IPS-18a (cell line): ENCODE measurements at regions not wholly inside any gene's neighbourhood (a gene's known extent, or its start where the extent isn't known, plus 50 kb on each side); places are given as distances from the start of the nearest gene placed in this dataset.

Source experiments
- H3K27ac ChIP-seq: one replicate; pipeline ENCODE4 v1.5.1; 2013; ENCODE audit warnings: low read length
- H3K27me3 ChIP-seq: one replicate; pipeline ENCODE4 v1.6.1; 2013; ENCODE audit warnings: mild to moderate bottlenecking, low read length; ENCODE audit not compliant: control insufficient read depth, insufficient read depth
- H3K36me3 ChIP-seq: one replicate; pipeline ENCODE4 v1.6.1; 2013; ENCODE audit warnings: low read depth, low read length; ENCODE audit not compliant: control insufficient read depth
- H3K4me1 ChIP-seq: one replicate; pipeline ENCODE4 v1.6.1; 2013; ENCODE audit warnings: low read depth, low read length; ENCODE audit not compliant: control insufficient read depth
- H3K4me3 ChIP-seq: one replicate; pipeline ENCODE4 v1.5.1; 2013; ENCODE audit warnings: low read length
- H3K9ac ChIP-seq: one replicate; pipeline ENCODE4 v1.6.1; 2013; ENCODE audit warnings: mild to moderate bottlenecking, low read length, moderate library complexity
- H3K9me3 ChIP-seq: one replicate; pipeline ENCODE4 v1.6.1; 2013; ENCODE audit warnings: low read depth, low read length; ENCODE audit not compliant: control insufficient read depth

- Histone ChIP-seq H3K9ac (no peak overlapping the region), H3K36me3 (no peaks in the 10 kb centered on the region), H3K9me3 (no peaks in the 10 kb centered on the region), H3K27ac (no peak overlapping the region), H3K4me1 (no peaks in the 10 kb centered on the region), H3K4me3 (no peak overlapping the region), H3K27me3 (peaks cover 9% of the 10 kb centered on the region)
Observed at GRCh38 chr20:63085151-63085861, 78.5 kb upstream of the BHLHE23 start.

- H3K36me3 ChIP-seq: no peaks in the 10 kb centered on the region
- H3K9ac ChIP-seq: no peak overlapping the region
- H3K27me3 ChIP-seq: peaks cover 12% of the 10 kb centered on the region
- H3K4me1 ChIP-seq: no peaks in the 10 kb centered on the region
- H3K9me3 ChIP-seq: no peaks in the 10 kb centered on the region
- no peak overlapping the region for H3K27ac ChIP-seq
- no peak overlapping the region for H3K4me3 ChIP-seq
Observed at GRCh38 chr20:63084563-63084927, 77.8 kb upstream of the BHLHE23 start.

GRCh38 chr20:63083831-63084562 is 77.2 kb upstream of the BHLHE23 start:
- no peak overlapping the region for H3K4me3 ChIP-seq
- H3K27me3 ChIP-seq: peaks cover 12% of the 10 kb centered on the region
- H3K9me3 ChIP-seq: no peaks in the 10 kb centered on the region
- no peaks in the 10 kb centered on the region for H3K36me3 ChIP-seq
- no peak overlapping the region for H3K27ac ChIP-seq
- H3K9ac ChIP-seq: no peak overlapping the region
- no peaks in the 10 kb centered on the region for H3K4me1 ChIP-seq

GRCh38 chr20:63082939-63083735 is 76.4 kb upstream of the BHLHE23 start:
- no peak overlapping the region for H3K4me3 ChIP-seq
- no peaks in the 10 kb centered on the region for H3K4me1 ChIP-seq
- no peaks in the 10 kb centered on the region for H3K9me3 ChIP-seq
- peaks cover 12% of the 10 kb centered on the region for H3K27me3 ChIP-seq
- H3K9ac ChIP-seq: no peak overlapping the region
- no peak overlapping the region for H3K27ac ChIP-seq
- H3K36me3 ChIP-seq: no peaks in the 10 kb centered on the region

GRCh38 chr20:63082308-63082938 is 75.7 kb upstream of the BHLHE23 start:
- Histone ChIP-seq H3K9ac (no peak overlapping the region), H3K9me3 (peaks cover 4% of the 10 kb centered on the region), H3K4me1 (no peaks in the 10 kb centered on the region), H3K36me3 (no peaks in the 10 kb centered on the region), H3K27me3 (peaks cover 12% of the 10 kb centered on the region), H3K4me3 (no peak overlapping the region), H3K27ac (no peak overlapping the region)

GRCh38 chr20:63081831-63082230 is 75.1 kb upstream of the BHLHE23 start:
- H3K27me3 ChIP-seq: peaks cover 12% of the 10 kb centered on the region

GRCh38 chr20:63081351-63081750 is 74.6 kb upstream of the BHLHE23 start:
- Histone ChIP-seq H3K4me3 (no peak overlapping the region), H3K27ac (no peak overlapping the region), H3K9me3 (peaks cover 4% of the 10 kb centered on the region), H3K9ac (no peak overlapping the region), H3K4me1 (no peaks in the 10 kb centered on the region), H3K27me3 (peaks cover 12% of the 10 kb centered on the region), H3K36me3 (no peaks in the 10 kb centered on the region)

More at GRCh38 chr20:63081831-63082230, 75.1 kb upstream of the BHLHE23 start:
- H3K27ac ChIP-seq: no peak overlapping the region
- H3K4me3 ChIP-seq: no peak overlapping the region
- H3K9me3 ChIP-seq: peaks cover 4% of the 10 kb centered on the region
- no peaks in the 10 kb centered on the region for H3K4me1 ChIP-seq
- H3K9ac ChIP-seq: no peak overlapping the region
- H3K36me3 ChIP-seq: no peaks in the 10 kb centered on the region

- Histone ChIP-seq H3K9ac (no peak overlapping the region), H3K27me3 (peaks cover 12% of the 10 kb centered on the region), H3K4me3 (no peak overlapping the region), H3K36me3 (no peaks in the 10 kb centered on the region), H3K9me3 (peaks cover 4% of the 10 kb centered on the region), H3K4me1 (no peaks in the 10 kb centered on the region), H3K27ac (no peak overlapping the region)
Observed at GRCh38 chr20:63080811-63081210, 74.0 kb upstream of the BHLHE23 start.

GRCh38 chr20:63080411-63080810 is 73.6 kb upstream of the BHLHE23 start:
- Histone ChIP-seq H3K27ac (no peak overlapping the region), H3K36me3 (no peaks in the 10 kb centered on the region), H3K4me1 (no peaks in the 10 kb centered on the region), H3K9me3 (peaks cover 4% of the 10 kb centered on the region), H3K9ac (no peak overlapping the region), H3K27me3 (peaks cover 12% of the 10 kb centered on the region), H3K4me3 (no peak overlapping the region)

GRCh38 chr20:63079971-63080370 is 73.2 kb upstream of the BHLHE23 start:
- H3K4me1 ChIP-seq: no peaks in the 10 kb centered on the region
- H3K36me3 ChIP-seq: no peaks in the 10 kb centered on the region
- H3K27me3 ChIP-seq: peaks cover 14% of the 10 kb centered on the region
- H3K27ac ChIP-seq: no peak overlapping the region
- no peak overlapping the region for H3K4me3 ChIP-seq
- peaks cover 4% of the 10 kb centered on the region for H3K9me3 ChIP-seq
- H3K9ac ChIP-seq: no peak overlapping the region

- H3K9me3 ChIP-seq: peaks cover 4% of the 10 kb centered on the region
- H3K4me1 ChIP-seq: no peaks in the 10 kb centered on the region
- H3K9ac ChIP-seq: no peak overlapping the region
- no peak overlapping the region for H3K4me3 ChIP-seq
- peaks cover 31% of the 10 kb centered on the region for H3K27me3 ChIP-seq
- no peak overlapping the region for H3K27ac ChIP-seq
- no peaks in the 10 kb centered on the region for H3K36me3 ChIP-seq
Observed at GRCh38 chr20:63077705-63078104, 70.9 kb upstream of the BHLHE23 start.
